ENCODE measurements at regions not wholly inside any gene's neighbourhood (a gene's known extent, or its start where the extent isn't known, plus 50 kb on each side); places are given as distances from the start of the nearest gene placed in this dataset.
"Not testable (repeated sequence)": the region's sequence is repeated elsewhere in the genome, so short reads cannot be mapped to it uniquely, and the experiment has no call there.

DNA sequence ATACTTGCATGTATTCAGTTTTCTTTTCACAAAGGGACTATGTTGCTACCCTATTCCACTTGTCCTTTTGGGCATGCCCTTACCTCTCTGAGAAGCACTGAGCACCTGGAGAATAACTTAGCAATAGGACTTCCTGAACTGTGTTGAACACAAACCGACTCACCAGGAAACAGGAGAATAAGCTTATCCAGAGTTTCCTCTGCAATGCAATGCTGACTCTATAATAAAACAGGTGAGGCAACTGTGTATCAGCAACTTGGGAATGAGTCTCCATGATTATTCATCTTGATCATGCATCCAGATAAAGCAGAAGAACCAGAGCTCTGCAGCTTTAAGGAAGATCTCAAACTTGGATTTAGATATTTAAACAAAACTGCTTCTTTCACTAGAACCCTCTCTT, 806.5 kb downstream of the IGSF11 start:
- H3K27me3 Mint-ChIP-seq = no peaks in the 10 kb centered on the region
- ATAC-seq (no peak), DNase-seq (no peak)
- H3K36me3 Mint-ChIP-seq = no peaks in the 10 kb centered on the region
- POLR2A ChIA-PET = no interaction called here
- no peak overlapping the region for H3K27ac Mint-ChIP-seq
- H3K4me1 Mint-ChIP-seq = no peaks in the 10 kb centered on the region
- no peak overlapping the region for H3K4me3 Mint-ChIP-seq
- H3K9me3 Mint-ChIP-seq = peaks cover 0 to 42% (median 5%) of the 10 kb centered on the region in 9 donors

- Mint-ChIP-seq H3K9me3 (peaks cover 0 to 34% (median 5%) of the 10 kb centered on the region in 9 donors), H3K4me3 (no peak overlapping the region), H3K36me3 (no peaks in the 10 kb centered on the region), H3K27me3 (no peaks in the 10 kb centered on the region), H3K27ac (no peak overlapping the region), H3K4me1 (no peaks in the 10 kb centered on the region)
- POLR2A ChIA-PET = no interaction called here
- DNase-seq (no peak), ATAC-seq (no peak)
Observed at GRCh38 chr3:118229196-118229595, 805.5 kb downstream of the IGSF11 start.

DNA sequence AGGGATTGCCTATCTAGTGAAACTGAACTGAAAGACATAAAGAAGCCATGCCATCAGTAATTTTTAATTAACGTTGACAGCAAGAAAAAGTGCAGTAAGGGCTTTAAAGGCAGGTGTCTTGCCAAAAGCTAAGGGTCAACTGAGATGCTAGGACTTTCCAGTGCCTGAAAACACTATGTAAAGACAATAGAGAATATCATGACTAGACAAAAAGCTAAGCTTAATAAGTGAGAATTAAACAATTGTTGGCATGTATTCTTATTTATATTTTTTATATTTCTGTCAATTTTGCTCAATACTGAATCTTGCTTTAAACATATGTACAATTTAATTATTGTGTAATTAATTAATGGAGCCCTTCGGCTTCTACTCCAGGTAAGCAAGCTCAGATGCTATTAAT, 803.1 kb downstream of the IGSF11 start:
- no peaks in the 10 kb centered on the region for H3K36me3 Mint-ChIP-seq
- no peak overlapping the region for H3K4me3 Mint-ChIP-seq
- ATAC-seq (no peak), DNase-seq (no peak)
- H3K27me3 Mint-ChIP-seq = no peaks in the 10 kb centered on the region
- POLR2A ChIA-PET = no interaction called here
- no peak overlapping the region for H3K27ac Mint-ChIP-seq
- H3K9me3 Mint-ChIP-seq = peaks cover 0 to 29% (median 5%) of the 10 kb centered on the region in 9 donors
- H3K4me1 Mint-ChIP-seq = no peaks in the 10 kb centered on the region

GRCh38 chr3:118239253-118239652, 795.4 kb downstream of the IGSF11 start:
- no peak for ATAC-seq

GRCh38 chr3:118244761-118245160, 789.9 kb downstream of the IGSF11 start:
- ATAC-seq = no peak
- Mint-ChIP-seq H3K9me3 (peaks cover 0 to 9% (median 2%) of the 10 kb centered on the region in 9 donors), H3K27me3 (no peaks in the 10 kb centered on the region), H3K36me3 (no peaks in the 10 kb centered on the region), H3K4me1 (no peaks in the 10 kb centered on the region), H3K4me3 (no peak overlapping the region), H3K27ac (peak overlapping the region in 1 of 10 donors; percentile 70)
- POLR2A ChIA-PET = no interaction called here
- no peak for DNase-seq

More at GRCh38 chr3:118239253-118239652, 795.4 kb downstream of the IGSF11 start:
- no peaks in the 10 kb centered on the region for H3K4me1 Mint-ChIP-seq
- no peak overlapping the region for H3K27ac Mint-ChIP-seq
- peaks cover 0 to 3% (median 0%) of the 10 kb centered on the region in 9 donors for H3K9me3 Mint-ChIP-seq
- no peaks in the 10 kb centered on the region for H3K36me3 Mint-ChIP-seq
- H3K4me3 Mint-ChIP-seq = no peak overlapping the region
- no peak for DNase-seq
- POLR2A ChIA-PET = no interaction called here
- no peaks in the 10 kb centered on the region for H3K27me3 Mint-ChIP-seq

DNA sequence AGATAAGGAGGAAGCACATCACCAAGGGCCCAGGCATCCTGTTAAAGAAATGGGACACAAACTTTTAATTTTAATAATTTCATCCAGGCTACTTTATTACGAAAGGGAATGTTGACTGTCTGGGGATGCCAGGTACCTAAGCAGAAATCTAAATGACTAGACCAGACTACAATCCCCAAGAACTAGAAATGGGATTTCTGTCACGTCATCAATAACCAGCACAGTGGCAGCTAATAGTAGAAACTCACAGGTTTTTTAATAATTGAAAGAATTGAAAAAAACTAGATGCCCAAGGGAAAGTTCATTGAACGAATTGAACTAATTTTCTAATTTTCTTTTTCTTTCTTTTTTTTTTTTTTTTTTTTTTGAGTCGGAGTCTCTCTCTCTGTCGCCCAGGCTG, 789.3 kb downstream of the IGSF11 start:
- H3K4me1 Mint-ChIP-seq = no peaks in the 10 kb centered on the region
- no peaks in the 10 kb centered on the region for H3K27me3 Mint-ChIP-seq
- no peaks in the 10 kb centered on the region for H3K36me3 Mint-ChIP-seq
- peaks cover 0 to 9% (median 2%) of the 10 kb centered on the region in 9 donors for H3K9me3 Mint-ChIP-seq
- DNase-seq = no peak
- ATAC-seq = no peak
- no peak overlapping the region for H3K4me3 Mint-ChIP-seq
- H3K27ac Mint-ChIP-seq = no peak overlapping the region
- POLR2A ChIA-PET = no interaction called here

- H3K27me3 Mint-ChIP-seq, H3K4me1 Mint-ChIP-seq, H3K4me3 Mint-ChIP-seq, ATAC-seq, DNase-seq, H3K27ac Mint-ChIP-seq, POLR2A ChIA-PET, H3K36me3 Mint-ChIP-seq: not testable (repeated sequence)
- H3K9me3 Mint-ChIP-seq = peaks cover 6 to 46% (median 20%) of the 10 kb centered on the region in 9 donors
Observed at GRCh38 chr3:118258850-118259249, 775.8 kb downstream of the IGSF11 start.

GRCh38 chr3:118262800-118263402, 771.7 kb downstream of the IGSF11 start:
- Mint-ChIP-seq H3K27ac (no peak overlapping the region), H3K4me3 (no peak overlapping the region), H3K4me1 (no peaks in the 10 kb centered on the region), H3K27me3 (no peaks in the 10 kb centered on the region), H3K36me3 (peaks cover 0 to 6% (median 0%) of the 10 kb centered on the region in 3 donors), H3K9me3 (peaks cover 4 to 36% (median 21%) of the 10 kb centered on the region in 9 donors)
- ATAC-seq = no peak
- POLR2A ChIA-PET = no interaction called here
- DNase-seq = no peak

- H3K27ac Mint-ChIP-seq = no peak overlapping the region
- H3K27me3 Mint-ChIP-seq = no peaks in the 10 kb centered on the region
- no peaks in the 10 kb centered on the region for H3K36me3 Mint-ChIP-seq
- H3K4me1 Mint-ChIP-seq = no peaks in the 10 kb centered on the region
- DNase-seq = no peak
- ATAC-seq = no peak
- H3K4me3 Mint-ChIP-seq = no peak overlapping the region
- H3K9me3 Mint-ChIP-seq = peaks cover 0 to 24% (median 18%) of the 10 kb centered on the region in 9 donors
- POLR2A ChIA-PET = no interaction called here
Observed at GRCh38 chr3:118267588-118267987, 767.1 kb downstream of the IGSF11 start.

DNA sequence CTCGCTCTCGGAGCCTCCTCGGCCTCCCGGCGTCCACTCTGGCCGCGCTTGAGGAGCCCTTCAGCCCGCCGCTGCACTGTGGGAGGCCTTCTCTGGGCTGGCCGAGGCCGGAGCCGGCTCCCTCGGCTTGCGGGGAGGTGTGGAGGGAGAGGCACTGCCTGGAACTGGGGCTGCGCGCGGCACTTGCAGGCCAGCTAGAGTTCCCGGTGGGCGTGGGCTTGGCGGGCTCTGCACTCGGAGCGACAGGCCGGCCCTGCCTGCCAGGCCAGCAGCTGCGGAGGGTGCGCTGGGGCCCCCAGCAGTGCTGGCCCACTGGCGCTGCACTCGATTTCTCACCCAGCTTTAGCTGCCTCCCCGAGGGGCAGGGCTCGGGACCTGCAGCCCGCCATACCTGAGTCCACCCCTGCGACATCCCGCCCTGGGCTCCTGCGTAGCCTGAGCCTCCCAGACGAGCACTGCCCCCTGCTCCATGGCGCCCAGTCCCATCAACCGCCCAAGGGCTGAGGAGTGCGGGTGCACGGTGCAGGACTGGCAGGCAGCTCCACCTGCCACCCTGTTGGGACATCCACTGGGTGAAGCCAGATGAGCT, 765.0 kb downstream of the IGSF11 start:
- no peaks in the 10 kb centered on the region for H3K4me1 Mint-ChIP-seq
- H3K27me3 Mint-ChIP-seq = no peaks in the 10 kb centered on the region
- ATAC-seq = no peak
- H3K27ac Mint-ChIP-seq = no peak overlapping the region
- POLR2A ChIA-PET = no interaction called here
- no peak for DNase-seq
- no peak overlapping the region for H3K4me3 Mint-ChIP-seq
- H3K36me3 Mint-ChIP-seq = no peaks in the 10 kb centered on the region
- peaks cover 0 to 23% (median 11%) of the 10 kb centered on the region in 9 donors for H3K9me3 Mint-ChIP-seq

GRCh38 chr3:118272991-118273390, 761.7 kb downstream of the IGSF11 start:
- no peak for DNase-seq
- no peak overlapping the region for H3K4me3 Mint-ChIP-seq
- no peak for ATAC-seq
- POLR2A ChIA-PET = no interaction called here
- peaks cover 0 to 19% (median 8%) of the 10 kb centered on the region in 9 donors for H3K9me3 Mint-ChIP-seq
- H3K27ac Mint-ChIP-seq = no peak overlapping the region
- no peaks in the 10 kb centered on the region for H3K4me1 Mint-ChIP-seq
- H3K27me3 Mint-ChIP-seq = no peaks in the 10 kb centered on the region
- no peaks in the 10 kb centered on the region for H3K36me3 Mint-ChIP-seq

DNA sequence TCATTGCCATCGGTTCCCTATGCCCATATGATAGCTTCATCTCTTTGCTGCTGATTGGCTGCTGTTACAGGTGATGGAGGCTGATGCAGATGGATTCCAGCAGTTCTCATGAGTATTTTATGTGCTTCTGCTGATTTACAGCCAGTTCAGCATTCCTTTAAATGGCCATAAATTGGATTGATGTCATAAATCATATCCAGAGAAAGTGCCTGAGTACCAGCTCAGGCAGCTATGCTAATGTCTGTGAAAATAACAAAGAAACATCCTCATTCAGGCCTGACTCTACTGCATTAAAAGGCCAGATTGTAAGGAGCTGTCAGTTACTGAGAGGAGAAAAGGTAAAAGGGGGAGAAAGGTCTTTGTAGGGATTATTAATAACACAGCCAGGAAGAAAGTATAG, 756.8 kb downstream of the IGSF11 start:
- DNase-seq (no peak), ATAC-seq (no peak)
- Mint-ChIP-seq H3K27me3 (no peaks in the 10 kb centered on the region), H3K36me3 (no peaks in the 10 kb centered on the region), H3K27ac (no peak overlapping the region), H3K4me3 (no peak overlapping the region), H3K4me1 (no peaks in the 10 kb centered on the region), H3K9me3 (peaks cover 0 to 48% (median 7%) of the 10 kb centered on the region in 9 donors)
- POLR2A ChIA-PET = no interaction called here

GRCh38 chr3:118292841-118293240, 741.8 kb downstream of the IGSF11 start:
- Mint-ChIP-seq H3K36me3 (no peaks in the 10 kb centered on the region), H3K9me3 (peaks cover 0 to 28% (median 6%) of the 10 kb centered on the region in 9 donors), H3K4me1 (no peaks in the 10 kb centered on the region), H3K4me3 (no peak overlapping the region), H3K27ac (no peak overlapping the region), H3K27me3 (no peaks in the 10 kb centered on the region)
- POLR2A ChIA-PET = no interaction called here
- DNase-seq = no peak
- no peak for ATAC-seq

- Mint-ChIP-seq H3K9me3 (peaks cover 0 to 10% (median 4%) of the 10 kb centered on the region in 9 donors), H3K36me3 (no peaks in the 10 kb centered on the region), H3K4me1 (no peaks in the 10 kb centered on the region), H3K27me3 (no peaks in the 10 kb centered on the region), H3K27ac (no peak overlapping the region), H3K4me3 (no peak overlapping the region)
- ATAC-seq (no peak), DNase-seq (no peak)
- POLR2A ChIA-PET = no interaction called here
Observed at GRCh38 chr3:118298133-118298532, 736.5 kb downstream of the IGSF11 start.
